HG02938 (cell line): ENCODE measurements at regions not wholly inside any gene's neighbourhood (a gene's known extent, or its start where the extent isn't known, plus 50 kb on each side); places are given as distances from the start of the nearest gene placed in this dataset.
"Not testable (repeated sequence)": the region's sequence is repeated elsewhere in the genome, so short reads cannot be mapped to it uniquely, and the experiment has no call there.

Experiments used
- ATAC-seq: cut with Tn5 transposase; IDR thresholded peaks from one replicate; pipeline ENCODE4 v1.9.1; 2021; ENCODE audit warnings: mild to moderate bottlenecking, moderate library complexity; ENCODE audit not compliant: unreplicated experiment

GRCh38 chr16:29173371-29174305, 188.8 kb downstream of the LAT start:
- ATAC-seq: not testable (repeated sequence)

GRCh38 chr16:29172098-29172724, 187.4 kb downstream of the LAT start:
- not testable (repeated sequence) for ATAC-seq

DNA sequence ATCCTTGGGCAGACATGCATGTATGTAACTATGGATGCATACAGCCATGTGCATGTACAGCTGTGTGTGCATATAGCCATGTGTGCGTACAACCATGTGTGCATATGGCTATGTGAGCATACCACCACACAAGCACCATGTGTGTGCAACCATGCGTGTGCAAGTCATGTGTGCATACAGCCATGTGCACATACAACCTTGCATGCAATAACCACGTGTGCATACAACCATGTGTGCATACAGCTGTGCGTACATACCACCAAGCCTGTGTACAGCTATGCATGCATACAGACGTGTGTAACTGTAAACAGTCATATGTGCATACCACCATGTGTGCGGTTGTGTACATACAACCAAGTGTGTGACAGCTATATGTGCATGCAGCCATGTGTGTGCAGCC, 186.4 kb downstream of the LAT start:
- not testable (repeated sequence) for ATAC-seq

DNA sequence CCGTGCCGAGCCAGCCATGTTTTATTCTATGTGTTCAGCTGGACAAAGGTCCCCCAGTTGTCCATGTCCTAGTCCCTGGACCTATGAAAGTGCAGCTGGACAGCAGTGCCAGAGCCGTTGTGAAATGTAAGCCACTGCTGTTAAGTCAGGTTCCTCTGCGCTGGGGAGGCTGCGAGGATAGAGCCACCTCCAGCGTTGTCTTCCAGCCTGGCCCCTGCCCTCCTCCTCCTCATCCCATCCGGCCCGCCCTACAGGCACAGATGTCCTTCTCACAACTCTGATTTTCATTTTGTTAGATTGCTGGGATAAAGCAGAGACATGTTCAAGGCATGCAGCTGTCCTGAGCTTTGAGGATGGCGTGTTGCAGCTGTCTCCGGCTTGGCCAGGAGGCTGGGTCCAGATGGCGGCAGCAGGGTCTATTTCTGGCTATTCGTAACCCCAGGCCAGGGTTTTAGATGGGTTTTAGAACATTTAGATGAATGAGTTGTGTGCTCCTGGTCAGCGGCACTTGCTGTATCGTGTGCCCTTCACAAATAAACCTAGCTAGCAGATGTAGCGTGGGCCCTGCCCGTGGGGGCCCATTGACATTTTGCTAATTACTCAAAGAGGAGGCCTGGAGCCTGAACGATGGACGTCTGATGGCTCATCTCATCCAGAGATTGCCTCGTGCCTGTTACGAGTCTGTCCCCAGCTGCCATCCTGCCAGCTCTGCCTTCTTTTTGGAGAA, 185.7 kb downstream of the LAT start:
- ATAC-seq: not testable (repeated sequence)

GRCh38 chr16:29169295-29169994, 184.6 kb downstream of the LAT start:
- ATAC-seq: not testable (repeated sequence)

GRCh38 chr16:29168515-29169259, 183.8 kb downstream of the LAT start:
- ATAC-seq: not testable (repeated sequence)

DNA sequence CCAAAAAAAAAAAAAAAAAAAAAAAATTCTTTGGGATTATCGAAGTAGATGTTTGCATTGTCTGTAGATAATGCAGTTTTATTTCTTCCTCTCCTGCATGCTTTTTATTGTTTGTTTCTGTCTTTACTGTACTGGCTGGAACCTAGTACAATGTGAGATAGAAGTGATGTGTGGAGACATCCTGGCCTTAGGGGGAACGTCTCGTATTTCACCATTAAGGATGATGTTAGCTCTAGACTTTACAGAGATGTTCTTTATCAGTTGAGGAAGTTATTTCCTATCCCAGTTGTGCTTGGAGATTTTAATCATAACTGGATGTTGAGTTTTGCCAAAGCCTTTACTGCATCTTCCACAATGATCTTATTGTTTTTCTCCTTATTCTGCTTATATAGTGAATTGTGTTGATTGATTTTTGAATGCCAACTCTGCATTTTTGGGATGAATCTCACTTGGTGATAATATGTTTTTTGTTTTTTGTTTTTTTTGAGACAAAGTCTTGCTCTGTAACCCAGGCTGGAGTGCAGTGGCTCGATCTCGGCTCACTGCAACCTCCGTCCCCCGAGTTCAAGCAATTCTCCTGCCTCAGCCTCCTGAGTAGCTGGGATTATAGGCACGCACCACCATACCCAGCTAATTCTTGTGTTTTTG, 179.7 kb downstream of the LAT start:
- not testable (repeated sequence) for ATAC-seq

DNA sequence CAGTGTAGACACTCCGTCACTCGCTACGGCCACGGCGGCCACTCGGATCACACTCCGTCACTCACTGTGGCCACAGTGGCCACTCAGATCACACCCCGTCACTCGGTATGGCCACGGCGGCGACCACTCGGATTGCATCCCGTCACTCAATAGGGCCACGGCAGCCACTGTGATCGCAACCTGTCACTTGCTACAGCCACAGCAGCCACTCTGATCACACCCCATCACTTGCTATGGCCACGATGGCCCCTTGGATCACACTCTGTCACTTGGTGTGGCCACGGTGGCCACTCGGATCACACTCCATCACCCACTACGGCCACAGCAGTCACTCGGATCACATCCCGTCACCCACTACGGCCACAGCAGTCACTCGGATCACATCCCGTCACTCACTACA, 175.3 kb downstream of the LAT start:
- ATAC-seq: not testable (repeated sequence)

DNA sequence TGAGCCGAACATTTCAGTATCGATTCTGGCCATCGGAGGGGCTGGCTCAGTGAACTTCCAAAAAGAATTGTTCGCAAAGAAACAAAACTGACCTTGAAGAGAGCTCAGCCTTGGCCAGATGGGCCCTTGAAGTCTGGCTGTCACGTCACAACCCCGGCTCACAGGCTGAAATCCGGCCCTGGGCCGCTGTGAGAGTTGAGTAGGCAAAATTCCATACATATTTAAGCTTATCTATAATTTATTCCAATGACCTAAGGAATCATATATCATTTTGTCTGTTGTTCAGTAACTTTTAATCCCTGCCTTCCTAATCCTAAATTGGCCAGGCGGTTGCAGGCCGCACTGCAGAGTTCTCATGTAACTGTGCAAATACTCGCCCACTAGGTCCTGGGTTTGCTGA, 174.8 kb downstream of the LAT start:
- ATAC-seq: not testable (repeated sequence)

DNA sequence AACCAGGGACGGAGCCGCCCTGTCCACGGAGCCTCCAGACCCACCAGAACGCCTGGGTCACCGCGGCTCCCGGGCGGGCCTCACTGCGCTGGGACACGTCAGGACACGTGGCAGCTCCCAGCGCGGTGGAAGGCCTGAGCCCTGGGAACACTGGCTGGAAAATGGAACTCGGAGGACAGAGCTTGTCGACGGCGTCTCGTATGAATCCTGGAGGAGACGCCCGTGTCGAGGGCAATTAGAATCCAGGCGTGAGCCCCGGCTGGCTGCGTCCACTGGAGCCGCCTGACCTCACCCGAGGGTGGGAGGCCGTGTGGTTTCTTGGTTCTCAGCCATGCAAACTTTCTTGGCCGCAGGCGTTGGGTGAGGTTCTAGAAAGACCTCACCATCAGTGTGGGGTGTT, 173.9 kb downstream of the LAT start:
- no peak for ATAC-seq

DNA sequence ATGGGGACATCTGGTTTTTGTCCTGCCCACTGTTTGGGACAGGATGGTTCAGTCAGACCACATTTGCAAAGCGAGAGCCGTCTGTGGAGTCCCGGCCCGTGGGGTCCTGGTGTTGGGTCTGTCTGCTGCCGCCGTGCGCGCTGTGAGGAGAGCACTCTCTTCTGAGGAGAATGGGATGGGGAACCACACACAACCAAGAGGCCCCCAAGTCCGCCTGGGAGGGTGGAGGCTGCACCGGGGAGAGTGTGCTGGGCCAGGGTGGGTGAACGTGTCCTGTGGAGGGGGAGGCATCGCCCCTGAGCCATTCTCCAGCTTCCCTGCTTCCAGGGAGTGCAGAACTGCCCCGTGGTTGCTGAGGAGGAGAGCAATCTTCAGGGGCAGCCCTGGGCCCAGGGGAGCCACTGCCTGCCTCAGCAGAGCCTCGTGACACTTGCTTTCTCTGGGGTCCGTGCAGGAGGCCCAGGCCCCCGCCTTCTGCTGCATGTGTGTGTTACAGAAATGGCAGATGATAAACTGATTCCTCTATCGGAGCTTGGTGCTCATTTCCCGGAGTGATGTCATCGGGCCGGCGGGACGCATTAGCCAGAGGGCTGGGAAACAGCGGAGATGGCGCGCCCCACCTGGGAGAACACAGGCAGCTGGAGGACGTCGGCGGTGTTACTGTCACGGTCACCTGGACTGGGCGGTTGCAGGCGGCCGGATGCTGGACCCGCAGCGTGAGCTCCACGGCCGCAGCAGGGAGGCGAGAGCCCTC, 173.4 kb downstream of the LAT start:
- not testable (repeated sequence) for ATAC-seq

- ATAC-seq: not testable (repeated sequence)
Measured at GRCh38 chr16:29157051-29157923, 172.4 kb downstream of the LAT start.

DNA sequence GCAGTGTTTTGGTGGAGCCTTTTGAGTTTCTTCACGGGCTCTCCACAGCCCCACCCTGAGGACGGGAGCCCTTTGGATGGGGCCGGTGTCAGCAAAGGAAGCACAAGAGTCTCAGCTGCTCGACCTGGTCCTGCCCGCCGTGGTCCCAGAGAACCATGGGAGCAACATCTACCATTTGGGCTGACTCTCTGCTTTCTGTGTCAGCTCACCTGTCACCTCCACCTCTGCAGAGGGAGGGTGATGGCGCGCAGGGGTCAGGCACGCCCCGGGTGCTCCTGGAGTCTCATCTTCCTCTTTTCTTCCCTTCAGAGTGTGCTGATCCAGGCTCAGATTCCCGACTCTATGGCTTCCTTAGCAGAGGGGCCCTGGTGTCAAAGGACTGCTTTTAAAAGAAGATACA, 171.7 kb downstream of the LAT start:
- no peak for ATAC-seq

GRCh38 chr16:29155866-29156200, 171.0 kb downstream of the LAT start:
- not testable (repeated sequence) for ATAC-seq

DNA sequence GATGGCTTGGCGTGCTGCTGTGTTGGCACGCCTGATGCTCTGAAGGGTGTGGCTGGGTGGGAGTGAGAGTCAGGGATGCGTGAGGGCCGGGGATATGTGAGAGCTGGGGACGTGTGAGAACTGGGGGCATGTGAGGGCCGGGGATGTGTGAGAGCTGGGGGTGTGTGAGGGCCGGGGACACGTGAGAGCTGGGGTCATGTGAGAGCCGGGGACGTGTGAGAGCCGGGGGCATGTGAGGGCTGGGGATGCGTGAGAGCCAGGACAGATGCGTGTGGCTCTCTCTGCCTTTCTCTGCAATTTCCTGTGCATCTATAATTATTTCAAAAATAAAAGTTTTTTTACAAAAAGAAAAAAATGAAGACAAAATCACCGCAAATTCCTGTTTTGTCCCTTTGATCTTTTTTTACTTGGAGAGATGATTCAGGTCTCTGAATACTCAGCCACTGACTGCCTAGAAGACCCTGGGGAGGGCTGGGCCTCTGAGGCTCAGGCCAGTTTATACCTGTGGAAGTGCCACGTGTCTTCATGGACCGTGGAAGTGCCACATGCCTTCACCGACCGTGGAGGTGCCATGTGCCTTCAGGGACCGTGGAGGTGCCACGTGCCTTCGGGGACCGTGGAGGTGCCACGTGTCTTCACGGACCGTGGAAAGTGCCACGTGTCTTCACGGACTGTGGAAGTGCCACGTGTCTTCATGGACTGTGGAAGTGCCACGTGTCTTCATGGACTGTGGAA, 170.4 kb downstream of the LAT start:
- not testable (repeated sequence) for ATAC-seq

DNA sequence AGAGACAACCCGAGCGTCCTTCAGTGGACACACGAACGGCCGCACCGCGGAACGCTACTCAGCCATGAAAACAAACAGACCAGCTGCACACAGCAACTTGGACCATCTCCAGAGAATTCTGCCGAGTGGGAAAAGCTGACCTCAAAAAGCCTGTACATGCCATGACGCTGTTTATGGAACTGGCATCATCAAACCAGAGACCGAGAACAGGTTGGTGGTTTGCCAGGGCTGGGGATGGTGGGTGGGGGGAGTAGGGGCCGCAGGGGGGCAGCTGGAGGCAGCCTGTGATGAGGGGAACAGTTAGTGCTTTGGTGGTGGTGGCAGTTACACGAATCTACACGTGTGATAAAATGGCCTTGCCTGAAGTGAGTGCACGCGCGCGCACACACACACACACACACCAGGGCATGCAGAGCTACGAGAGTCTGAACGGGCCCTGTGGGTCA, 169.8 kb downstream of the LAT start:
- no peak for ATAC-seq

- no peak for ATAC-seq
Measured at GRCh38 chr16:29154088-29154487, 169.2 kb downstream of the LAT start.
